ENCODE measurements at regions not wholly inside any gene's neighbourhood (a gene's known extent, or its start where the extent isn't known, plus 50 kb on each side); places are given as distances from the start of the nearest gene placed in this dataset.

DNA sequence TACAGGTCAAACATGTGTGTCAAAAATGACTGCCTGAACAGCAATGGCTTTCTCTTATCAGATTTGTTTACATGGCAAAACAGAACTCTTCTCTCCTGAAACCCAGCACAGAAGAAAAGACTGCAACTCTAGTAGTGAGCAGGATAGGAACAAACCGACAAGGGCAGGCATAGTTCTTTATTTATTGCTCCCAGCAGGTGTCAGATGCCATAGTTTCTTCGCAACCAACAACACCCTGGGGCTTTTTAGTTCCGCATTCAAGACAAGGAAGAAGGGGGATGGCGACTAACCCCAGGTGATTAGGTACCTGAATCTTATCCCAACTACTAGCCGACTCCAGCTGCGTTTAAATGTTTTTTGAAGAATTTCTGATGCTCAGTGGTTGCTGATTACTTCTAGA, 367.5 kb upstream of the FIGN start:
- TF ChIP-seq, protein P1, sequence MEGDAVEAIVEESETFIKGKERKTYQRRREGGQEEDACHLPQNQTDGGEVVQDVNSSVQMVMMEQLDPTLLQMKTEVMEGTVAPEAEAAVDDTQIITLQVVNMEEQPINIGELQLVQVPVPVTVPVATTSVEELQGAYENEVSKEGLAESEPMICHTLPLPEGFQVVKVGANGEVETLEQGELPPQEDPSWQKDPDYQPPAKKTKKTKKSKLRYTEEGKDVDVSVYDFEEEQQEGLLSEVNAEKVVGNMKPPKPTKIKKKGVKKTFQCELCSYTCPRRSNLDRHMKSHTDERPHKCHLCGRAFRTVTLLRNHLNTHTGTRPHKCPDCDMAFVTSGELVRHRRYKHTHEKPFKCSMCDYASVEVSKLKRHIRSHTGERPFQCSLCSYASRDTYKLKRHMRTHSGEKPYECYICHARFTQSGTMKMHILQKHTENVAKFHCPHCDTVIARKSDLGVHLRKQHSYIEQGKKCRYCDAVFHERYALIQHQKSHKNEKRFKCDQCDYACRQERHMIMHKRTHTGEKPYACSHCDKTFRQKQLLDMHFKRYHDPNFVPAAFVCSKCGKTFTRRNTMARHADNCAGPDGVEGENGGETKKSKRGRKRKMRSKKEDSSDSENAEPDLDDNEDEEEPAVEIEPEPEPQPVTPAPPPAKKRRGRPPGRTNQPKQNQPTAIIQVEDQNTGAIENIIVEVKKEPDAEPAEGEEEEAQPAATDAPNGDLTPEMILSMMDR (IDR thresholded peaks at IDR 0.05): no peak
- TF ChIP-seq POLR2A (IDR thresholded peaks at IDR 0.05) (no peak), POLR2AphosphoS5 (IDR thresholded peaks at IDR 0.05) (no peak)
